ENCODE measurements at regions not wholly inside any gene's neighbourhood (a gene's known extent, or its start where the extent isn't known, plus 50 kb on each side); places are given as distances from the start of the nearest gene placed in this dataset.
"Not testable (repeated sequence)": the region's sequence is repeated elsewhere in the genome, so short reads cannot be mapped to it uniquely, and the experiment has no call there.

DNA sequence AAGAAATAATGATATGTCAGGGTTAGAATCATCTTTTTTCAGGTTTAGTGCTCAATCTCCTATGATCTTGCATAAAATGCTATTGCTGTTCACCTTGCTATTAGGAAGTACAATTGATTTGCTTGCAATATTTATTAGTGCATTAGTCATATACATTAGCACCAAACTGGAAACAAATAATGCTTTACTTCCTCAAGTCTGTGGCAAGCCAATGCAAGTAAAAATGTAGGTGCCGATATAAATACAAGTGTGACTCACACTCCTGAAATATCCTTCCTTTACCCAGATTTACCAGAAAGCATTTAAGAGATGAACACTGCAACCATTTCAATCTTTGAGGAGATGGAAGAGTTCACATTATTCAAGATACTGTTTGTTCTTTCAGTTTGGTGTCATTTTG, 1487.7 kb upstream of the ADGRL3 start:
- no peak for DNase-seq (ENCODE audit: low spot score)

DNA sequence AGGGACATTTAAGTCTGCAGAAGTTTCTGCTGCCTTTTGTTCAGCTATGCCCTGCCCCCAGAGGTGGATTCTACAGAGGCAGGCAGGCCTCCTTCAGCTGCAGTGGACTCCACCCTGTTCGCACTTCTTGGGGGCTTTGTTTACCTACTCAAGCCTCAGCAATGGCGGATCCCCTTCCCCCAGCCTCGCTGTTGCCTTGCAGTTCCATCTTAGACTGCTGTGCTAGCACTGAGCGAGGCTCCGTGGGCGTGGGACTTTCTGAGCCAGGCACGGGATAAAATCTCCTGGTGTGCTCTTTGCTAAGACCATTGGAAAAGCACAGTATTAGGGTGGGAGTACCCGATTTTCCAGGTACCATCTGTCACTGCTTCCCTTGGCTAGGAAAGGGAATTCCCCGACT, 1475.8 kb upstream of the ADGRL3 start:
- not testable (repeated sequence) for DNase-seq (ENCODE audit: low spot score)

DNA sequence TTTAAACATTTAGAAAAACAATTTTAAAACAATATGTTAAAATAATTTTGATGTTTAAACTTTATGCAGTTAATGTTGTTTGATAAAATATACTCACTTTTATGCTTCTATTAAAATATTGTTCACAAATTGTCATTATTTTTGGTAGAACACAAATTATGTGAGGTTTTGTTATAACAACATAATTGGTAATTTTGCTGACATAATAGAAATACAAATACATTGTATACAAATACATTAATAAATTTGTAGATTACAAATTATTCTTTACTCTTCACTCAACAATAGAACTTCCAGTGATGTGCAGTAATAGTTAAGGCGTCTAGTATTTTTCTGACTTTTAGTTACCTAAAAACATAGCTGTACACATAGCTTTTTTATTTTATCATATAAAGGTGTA, 1472.4 kb upstream of the ADGRL3 start:
- no peak for DNase-seq (ENCODE audit: low spot score)

DNA sequence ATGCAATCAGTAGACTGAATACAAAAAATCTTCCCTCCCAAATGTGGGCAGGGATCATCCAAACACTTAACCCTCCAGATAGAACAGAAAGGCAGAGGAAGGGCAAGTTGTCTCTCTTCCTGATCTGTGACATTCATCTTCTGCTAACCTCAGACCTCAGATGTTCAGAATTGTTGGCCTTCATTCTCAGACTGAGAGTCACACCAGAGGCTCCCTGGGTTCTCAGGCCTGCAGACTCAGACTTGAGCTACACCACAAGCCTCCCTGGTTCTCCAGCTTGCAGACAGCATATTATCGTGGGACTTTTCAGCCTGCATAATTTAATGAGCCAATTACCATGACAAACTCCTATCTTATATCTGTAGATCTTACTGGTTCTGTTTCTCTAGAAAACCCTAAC, 1471.6 kb upstream of the ADGRL3 start:
- no peak for DNase-seq (ENCODE audit: low spot score)

DNA sequence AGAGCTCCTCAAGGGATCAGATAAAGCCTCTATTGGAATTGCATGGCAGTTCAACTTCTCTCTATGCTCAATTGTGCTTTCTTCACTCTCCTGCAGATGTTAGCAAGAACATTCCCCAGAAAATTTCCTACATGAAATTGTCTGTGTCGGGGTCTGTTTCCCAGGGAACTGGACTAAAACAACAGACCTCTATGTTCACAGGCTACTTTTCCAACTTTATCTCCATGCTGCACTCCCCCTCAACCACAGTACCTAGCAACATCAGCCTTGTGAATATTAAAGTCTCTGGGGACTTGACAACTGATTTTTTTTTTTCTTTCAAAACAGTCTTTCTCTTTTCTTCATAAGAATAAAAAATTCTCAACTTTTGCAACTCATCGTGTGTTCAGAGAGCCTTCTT, 1470.8 kb upstream of the ADGRL3 start:
- DNase-seq (ENCODE audit: low spot score), result no peak

DNA sequence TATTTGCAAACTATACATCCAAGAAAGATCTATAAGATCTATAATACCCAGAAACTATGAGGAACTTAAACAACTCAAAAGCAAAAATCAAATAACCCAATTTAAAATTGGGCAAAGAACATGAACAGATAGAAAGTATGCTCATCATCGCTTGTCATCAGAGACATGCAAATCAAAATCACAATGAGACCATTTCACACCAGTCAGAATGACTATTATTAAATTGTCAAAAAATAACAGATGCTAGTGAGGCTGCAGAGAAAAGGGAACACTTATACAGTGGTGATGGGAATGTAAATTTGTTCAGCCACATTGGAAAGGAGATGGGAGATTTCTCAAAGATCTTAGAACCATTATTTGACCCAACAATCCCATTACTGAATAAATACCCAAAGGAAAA, 1451.7 kb upstream of the ADGRL3 start:
- DNase-seq (ENCODE audit: low spot score), result no peak

DNA sequence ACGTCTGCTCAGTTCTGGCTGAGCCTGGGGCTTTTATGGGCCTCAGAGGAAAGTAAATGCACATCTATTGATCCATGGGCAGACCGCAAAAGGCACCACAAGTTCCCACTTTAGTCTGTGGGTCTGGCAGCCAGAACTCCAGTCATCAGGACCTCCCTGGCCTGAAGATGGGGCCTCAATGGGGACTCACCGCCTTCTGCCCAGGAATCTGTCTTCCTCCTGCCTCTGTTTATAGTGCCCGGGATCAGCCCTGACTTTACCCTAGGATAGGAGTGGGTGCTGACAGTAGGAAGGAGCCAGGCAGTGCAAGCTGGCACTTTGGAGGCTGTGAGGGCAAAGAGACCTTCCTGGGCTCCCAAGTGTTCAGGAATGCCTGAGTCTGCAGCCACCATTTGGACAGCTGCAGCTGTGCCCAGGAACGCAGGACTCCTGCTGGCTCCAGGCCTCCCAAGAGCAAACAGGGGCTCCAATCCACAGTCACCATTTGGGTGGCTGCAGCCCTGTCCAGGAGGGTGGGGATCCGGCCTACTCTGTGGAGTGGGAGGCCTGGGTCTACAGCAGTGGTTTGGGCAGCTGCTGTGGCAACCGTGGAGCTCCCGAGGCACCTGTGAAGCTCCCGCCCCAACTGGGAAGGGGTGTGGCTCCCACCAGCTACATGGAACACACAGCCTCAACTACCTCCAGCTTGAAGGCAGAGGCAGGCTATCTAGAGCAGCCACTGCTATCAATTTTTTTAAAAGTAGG, 1440.9 kb upstream of the ADGRL3 start:
- no peak for DNase-seq (ENCODE audit: low spot score)

DNA sequence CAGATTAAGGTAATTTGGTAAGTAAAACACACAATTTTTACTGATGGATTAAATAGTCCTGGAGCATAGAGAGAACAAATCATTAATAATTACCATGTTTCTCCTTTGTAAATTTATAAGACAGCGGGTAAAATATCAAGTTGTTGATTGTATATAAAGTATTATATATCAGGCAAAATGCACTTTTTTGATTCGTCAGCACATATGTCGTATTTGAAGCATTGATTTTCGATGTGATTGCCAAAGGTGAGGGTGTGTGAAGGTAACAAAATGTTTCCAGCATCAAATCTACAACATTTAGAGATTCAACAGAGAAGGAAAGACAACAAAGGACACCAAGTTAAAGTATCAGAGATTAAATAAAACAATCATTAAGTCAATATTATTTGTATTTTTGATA, 1437.8 kb upstream of the ADGRL3 start:
- no peak for DNase-seq (ENCODE audit: low spot score)

DNA sequence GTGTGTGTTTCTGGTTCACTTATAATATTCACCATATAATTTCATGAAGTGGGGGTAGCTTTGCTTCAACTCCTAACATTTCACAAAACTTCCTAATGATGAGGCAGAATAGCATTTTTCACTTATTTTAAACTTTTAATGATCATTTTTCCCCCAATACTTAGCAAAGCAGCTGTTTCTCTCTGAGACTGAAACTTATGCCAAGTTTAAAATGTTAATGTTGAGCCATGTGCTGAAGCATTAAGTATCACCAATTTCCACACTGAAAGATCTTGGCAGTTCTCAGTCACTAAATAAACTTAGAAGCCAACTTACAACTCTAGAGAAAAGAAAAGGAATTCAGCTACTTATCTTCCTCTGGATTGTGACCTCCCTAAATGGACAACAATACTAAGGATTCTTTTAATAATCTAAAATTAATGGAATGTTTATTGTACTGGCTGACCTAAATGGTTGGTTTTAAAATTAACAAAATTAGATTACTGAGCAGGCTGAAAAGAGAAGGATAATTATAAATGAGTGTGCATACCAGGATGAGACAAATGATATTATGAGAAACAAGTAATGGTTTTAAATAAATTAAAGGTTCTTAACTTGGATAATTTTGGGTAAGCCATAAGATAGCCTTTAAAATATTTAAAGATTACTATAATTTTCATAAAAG, 1429.4 kb upstream of the ADGRL3 start:
- no peak for DNase-seq (ENCODE audit: low spot score)

DNA sequence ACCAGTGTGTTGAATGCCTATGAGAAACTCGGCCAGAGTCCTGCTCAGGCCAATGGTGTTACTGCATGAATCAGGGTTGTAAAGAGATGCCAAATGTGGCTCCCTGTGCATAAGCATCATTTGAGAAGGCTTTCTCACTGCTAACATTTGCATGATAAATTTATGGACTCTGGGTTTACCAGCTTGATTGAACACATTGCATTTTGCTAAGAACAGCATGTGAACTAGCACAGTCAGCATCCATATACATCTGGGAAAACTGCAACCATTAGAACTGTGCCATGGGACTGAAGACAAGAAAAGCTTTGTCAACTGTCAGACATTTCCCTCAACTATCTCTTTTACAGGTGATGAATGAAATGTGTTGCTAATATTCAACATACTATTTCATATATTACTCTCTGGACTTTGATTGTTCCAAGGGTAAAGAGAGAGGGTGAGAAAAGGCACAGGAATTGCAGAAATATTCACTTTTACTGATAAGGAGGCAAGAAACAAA, 1427.4 kb upstream of the ADGRL3 start:
- DNase-seq (ENCODE audit: low spot score), result no peak

DNA sequence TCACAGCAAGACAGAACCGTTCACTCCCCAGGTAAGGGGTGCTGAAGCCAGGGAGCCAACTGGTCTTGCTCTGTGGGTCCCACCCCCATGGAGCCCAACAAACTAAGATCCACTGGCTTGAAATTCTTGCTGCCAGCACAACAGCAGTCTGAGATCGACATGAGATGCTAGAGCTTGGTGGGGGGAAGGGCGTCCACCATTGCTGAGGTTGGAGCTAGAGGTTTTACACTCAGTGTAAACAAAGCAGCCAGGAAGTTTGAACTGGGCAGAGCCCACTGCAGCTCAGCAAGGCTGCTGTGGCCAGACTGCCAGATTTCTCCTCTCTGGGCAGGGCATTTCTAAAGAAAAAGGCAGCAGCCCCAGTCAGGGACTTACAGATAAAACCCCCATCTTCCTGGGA, 1419.9 kb upstream of the ADGRL3 start:
- DNase-seq (ENCODE audit: low spot score), result not testable (repeated sequence)

DNA sequence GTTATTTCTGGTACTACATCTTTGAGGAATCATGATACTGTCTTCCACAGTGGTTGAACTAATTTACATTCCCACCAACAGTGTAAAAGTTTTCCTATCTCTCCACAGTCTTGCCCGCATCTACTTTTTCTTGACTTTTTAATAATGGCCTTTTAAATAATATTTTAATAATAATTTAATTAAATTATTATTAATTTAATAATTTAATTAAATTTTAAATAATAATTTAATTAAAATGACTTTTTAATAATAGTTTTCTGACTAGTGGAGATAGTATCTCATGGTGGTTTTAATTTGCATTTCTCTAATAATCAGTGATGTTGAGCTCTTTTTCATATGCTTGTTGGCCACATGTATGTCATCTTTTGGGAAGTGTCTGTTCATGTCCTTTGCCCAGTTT, 1395.0 kb upstream of the ADGRL3 start:
- no peak for DNase-seq (ENCODE audit: low spot score)

DNA sequence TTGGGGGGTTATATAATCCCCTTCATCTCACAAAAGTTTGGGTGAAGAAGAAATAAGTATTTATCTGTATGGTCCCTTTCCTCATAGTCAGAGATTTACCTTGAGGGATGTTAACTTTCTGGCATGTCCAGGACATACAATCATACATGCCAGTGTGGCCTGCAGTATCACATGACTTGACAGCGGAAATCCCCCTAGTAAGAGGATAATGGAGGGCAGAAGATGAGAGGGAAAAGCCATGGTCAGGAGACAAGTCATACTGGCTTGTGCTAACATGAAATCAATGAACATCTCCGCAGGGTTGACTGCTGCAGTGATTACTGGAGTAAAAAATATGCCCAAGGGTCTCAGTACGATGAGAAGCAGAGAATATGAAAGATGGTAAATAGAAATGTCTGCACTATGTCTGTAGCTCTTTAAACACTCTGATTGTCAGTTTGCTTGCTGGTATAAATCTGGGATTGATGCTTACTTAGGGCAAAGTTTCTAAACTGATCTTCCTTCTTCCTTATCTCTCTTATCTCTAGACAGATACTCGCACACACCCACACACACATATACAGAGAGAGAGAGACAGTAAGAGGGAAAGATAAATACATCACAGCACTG, 1385.6 kb upstream of the ADGRL3 start:
- no peak for DNase-seq (ENCODE audit: low spot score)

DNA sequence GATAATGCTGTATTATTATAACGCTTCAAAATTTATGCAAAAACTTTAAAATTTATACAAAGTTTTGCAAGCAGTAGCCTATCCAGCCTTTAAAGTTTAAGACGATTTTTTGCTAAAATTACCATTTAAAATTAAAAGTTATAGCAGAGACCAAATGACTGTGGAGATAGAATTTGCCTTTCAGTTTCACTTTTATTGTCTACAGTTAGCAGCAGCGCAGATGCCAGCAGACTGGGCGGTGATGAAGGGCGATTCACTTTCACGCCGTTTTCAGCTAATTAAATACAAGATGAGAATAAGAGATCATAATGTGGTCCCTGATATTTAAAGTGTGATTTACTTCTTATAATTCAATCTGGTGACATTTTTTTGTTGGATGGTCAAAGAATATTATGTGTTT, 1381.5 kb upstream of the ADGRL3 start:
- DNase-seq (ENCODE audit: low spot score), result no peak

DNA sequence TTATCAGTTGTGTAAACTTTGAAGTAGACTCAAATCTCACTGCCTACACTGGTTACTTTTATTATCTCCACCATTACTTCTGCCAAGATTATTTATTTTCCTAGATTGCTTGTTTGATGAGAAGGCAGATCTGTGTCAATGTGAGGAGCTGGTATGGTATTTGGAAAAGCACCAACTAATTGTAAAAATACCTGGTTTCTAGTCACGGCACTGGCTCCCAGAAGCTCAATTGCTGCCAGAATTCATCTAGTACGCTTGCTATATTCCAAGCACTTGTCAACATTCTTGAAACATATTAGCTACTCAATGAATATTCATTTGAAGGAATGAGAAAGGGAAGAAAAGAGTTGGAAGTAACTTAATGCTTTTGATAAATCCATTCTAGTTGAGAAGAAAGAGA, 1376.8 kb upstream of the ADGRL3 start:
- no peak for DNase-seq (ENCODE audit: low spot score)

DNA sequence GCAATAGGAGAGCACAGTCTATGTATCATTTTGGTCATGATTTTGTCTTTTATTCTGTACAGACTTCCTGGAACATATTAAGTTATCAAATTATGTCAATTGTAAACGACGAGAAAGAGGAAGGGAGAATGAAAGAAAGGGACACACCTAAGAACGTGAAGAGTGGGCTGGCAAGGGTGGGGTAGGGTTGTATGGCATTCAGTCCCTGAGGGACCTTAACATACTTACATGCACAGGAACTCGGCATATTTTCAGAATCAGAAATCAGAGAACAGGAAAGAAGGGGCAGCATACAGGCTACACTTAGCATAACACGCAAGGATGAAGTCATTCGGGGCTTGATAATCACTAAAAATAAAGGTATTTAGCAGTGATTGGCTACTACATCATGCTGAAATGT, 1375.0 kb upstream of the ADGRL3 start:
- no peak for DNase-seq (ENCODE audit: low spot score)

DNA sequence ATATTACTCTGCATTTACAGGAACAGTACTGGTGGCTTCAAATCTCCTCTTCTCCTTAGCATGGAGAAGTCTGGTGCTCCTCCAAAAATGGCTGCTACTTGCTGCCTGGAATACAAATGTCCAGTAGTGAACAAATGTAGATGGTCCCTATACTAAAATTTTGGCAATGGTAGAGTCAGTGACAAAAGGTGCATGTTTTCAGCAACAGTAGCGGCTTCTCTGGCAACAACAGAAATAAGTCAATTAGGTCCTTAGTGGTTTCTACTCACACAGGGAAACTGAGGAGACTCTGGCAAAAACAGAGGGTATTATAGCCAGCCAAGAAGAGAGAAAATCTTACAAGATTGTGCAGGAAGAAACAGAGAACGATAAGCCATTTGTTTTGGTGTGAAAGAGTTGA, 1368.4 kb upstream of the ADGRL3 start:
- DNase-seq (ENCODE audit: low spot score), result no peak

DNA sequence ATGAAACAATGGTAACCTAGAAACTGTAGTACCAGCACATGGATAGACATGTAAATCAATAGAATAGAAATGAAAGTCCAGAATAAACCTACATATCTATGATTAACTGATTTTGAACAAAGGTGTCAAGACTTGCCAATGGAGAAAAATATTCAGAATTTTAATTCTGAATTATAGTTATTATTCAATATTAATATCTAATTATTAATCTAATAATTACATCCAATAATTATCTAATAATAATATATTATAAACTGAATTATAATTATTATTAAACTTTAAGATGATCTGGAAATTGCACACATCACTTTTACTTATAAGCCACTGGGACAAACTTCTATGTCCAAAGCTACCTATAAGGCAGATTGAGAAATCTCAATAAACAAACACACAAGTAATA, 1365.2 kb upstream of the ADGRL3 start:
- DNase-seq (ENCODE audit: low spot score), result no peak

DNA sequence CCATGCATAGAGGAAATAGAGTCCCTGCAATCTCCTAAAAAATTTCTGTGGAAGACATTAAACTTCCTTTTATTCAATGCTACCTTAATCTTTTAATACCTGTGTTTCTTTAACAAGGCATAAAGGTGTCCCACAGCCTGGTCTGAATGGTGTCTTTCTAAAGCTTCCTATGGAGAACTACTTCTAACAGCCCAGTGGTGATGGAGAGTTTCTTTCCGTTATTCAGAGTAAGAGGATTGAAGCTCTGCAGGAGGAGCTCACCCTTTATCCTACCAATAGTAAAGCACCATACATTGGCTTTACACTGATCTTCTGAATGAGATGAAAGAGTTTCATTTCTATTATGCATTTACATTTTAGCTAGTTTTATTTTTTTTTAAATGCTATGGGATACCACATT, 1362.4 kb upstream of the ADGRL3 start:
- DNase-seq (ENCODE audit: low spot score), result no peak

DNA sequence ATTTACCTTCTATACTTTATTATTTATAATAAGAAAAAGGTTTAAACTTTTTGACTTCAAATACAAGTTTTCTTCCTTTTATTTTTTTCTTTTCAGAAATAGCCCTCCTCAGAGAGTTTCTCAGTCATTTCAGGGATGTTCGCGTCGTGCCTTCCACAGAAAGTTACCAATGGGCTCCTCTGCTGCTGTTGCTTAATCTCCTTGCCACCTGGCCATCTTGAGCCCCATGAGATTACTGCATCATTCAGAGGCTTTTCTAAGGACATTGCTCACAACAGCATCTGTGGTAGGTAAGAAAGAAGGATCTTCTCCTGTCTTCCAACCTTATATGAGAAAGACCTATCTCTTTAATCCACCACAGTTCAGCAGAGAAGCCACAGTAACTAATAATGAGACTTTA, 1361.9 kb upstream of the ADGRL3 start:
- no peak for DNase-seq (ENCODE audit: low spot score)

DNA sequence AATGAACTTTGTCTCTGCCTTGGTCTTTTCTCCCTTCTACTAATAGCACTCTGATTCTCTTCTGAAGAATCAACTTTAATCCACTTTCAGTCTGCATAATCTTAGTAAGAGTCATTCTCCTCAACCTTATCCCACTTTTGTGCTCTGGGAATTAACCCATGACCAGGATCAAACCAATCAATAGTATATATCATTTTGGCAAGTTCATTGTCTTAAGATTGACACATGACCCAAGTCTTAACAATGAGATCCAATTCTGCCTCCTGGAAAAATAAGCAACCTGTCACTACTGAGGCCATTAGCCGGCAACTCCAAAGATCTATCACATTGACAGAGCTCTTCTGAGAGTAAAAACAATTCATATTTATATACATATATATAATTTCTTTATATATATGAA, 1358.4 kb upstream of the ADGRL3 start:
- DNase-seq (ENCODE audit: low spot score), result no peak

DNA sequence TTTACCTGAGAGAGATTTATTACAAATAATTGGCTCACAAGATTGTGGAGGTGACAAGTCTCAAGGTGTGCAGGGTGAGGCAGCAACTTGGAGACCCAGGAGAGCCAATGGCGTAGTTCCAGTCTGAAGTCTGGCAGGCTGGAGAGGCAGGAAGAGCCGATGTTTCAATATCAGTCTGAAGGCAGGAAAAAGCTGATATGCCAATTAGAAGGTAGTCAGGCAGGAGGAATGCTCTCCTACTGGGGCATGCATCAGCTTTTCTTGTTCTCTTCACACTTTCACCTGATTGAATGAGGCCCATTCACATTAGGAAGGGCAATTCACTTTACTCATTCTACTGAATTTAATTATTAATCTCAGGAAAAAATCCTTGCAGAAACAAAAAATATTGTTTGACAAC, 1351.7 kb upstream of the ADGRL3 start:
- DNase-seq (ENCODE audit: low spot score), result no peak

DNA sequence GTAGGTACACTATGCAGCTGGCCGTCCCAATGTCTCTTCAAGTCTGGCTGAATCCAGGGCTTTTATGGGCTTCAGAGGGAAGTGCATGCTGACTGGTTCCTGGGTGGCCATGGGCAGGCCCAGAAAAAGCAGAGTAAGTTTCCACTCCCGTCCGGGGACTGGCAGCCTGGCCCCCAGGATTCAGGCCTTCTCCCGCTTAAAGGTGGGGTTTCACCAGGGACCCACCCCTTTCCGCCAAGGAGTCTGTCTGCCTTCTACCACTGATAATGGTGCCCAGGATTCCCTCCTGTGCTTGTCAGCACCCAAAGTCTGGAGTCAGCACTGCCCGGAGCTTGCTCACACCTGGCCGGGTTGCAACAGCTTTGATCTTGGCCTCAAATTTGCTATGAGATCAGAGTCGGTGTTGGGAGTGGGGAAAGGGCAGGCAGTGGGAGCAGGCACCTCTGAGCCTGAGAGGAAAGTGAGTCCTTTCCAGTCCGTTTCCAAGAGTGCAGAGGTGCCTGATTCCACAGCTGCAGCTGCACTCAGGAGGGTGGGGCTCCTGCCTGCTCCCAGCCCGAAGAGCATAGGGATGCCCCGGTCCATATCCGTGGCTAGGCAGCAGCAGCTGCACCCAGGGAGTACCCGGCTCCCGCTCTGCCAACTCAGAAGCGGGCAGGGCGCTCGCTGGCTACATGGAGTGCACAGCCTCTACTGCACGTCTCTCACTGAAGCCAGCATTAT, 1344.3 kb upstream of the ADGRL3 start:
- DNase-seq (ENCODE audit: low spot score), result no peak

Data from germinal center (tissue), 1 donor.